ENCODE measurements at regions not wholly inside any gene's neighbourhood (a gene's known extent, or its start where the extent isn't known, plus 50 kb on each side); places are given as distances from the start of the nearest gene placed in this dataset.

DNA sequence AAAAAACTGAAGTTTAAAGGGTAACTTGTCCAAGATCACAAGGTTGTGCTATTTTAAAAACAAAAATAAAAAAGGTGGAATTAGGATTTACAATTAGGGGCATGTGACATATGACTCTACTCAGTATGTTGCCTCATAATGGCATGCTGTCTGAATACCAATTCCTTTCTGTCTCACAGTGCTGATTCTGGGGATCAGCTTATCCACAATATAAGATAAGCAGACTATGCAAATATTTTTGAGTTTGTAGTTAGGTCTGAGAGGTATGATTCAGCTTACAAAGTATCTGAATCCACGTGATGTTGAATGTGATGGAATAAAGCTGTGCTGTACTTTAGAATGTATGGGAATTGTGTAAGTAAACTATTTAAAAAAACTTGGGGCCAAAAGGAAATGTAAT is 216.6 kb downstream of the HHIPL2 start:
- no peak for TF ChIP-seq ZNF416 (CRISPR knock-in tag; IDR thresholded peaks at IDR 0.05)
- TF ChIP-seq CBFB (CRISPR knock-in tag; IDR thresholded peaks at IDR 0.05; ENCODE audit: low read depth) = no peak
- no peak for TF ChIP-seq TEAD4 (CRISPR knock-in tag; IDR thresholded peaks at IDR 0.05)
- TF ChIP-seq ESRRA (CRISPR knock-in tag; IDR thresholded peaks at IDR 0.05; ENCODE audit: borderline replicate concordance) = no peak
- TF ChIP-seq ZNF532 (CRISPR knock-in tag; IDR thresholded peaks at IDR 0.05; ENCODE audit: borderline replicate concordance) = no peak
- TF ChIP-seq, protein P1, sequence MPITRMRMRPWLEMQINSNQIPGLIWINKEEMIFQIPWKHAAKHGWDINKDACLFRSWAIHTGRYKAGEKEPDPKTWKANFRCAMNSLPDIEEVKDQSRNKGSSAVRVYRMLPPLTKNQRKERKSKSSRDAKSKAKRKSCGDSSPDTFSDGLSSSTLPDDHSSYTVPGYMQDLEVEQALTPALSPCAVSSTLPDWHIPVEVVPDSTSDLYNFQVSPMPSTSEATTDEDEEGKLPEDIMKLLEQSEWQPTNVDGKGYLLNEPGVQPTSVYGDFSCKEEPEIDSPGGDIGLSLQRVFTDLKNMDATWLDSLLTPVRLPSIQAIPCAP (CRISPR knock-in tag; IDR thresholded peaks at IDR 0.05) = no peak
- DNase-seq (ENCODE audit: low spot score) (no peak), ATAC-seq (no peak)
- Mint-ChIP-seq H3K27ac (no peak overlapping the region), H3K27me3 (ENCODE audit: low read depth) (no peaks in the 10 kb centered on the region), H3K4me1 (peaks cover 12% of the 10 kb centered on the region), H3K9me3 (peaks cover 17% of the 10 kb centered on the region), H3K36me3 (peaks cover 4% of the 10 kb centered on the region; the same call in 1 of the 2 replicates), H3K4me3 (no peak overlapping the region)
- ChIA-PET CTCF (interaction anchor here (0.9 kb wide), 1 partner anchor 124 kb away, joined by 3 read pairs; no protein-coding TSS in a partner anchor), POLR2A (no interaction called here)

DNA sequence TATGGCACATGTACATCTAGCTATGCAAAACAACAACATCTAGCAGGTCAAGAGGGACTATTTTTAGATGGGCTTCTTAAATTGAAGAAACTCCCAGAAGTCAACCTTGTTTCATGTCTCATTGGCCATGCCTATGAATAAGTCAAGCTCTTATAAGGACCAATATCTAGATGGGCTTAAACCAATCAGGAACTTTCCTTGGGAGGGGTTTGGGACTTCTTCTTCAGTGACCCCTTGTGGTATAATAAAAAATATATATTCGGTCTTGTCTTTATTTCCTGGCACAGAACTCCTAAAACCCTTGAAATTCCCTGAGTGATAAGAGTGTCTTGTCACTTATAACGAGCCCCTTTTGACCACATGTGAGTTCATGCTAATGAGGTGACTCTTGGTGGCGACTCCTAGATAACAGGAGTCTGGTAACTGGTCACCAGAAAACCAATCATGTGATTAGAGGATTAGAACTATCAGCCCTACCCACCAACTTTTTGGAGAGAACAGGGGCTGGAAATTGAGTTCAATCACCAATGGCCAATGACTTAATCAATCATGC is 218.3 kb downstream of the HHIPL2 start:
- no peak for DNase-seq (ENCODE audit: low spot score)
- POLR2A ChIA-PET = no interaction called here

More for the DNA sequence above, 218.3 kb downstream of the HHIPL2 start:
- CTCF ChIA-PET = no interaction called here
- H3K27me3 Mint-ChIP-seq (ENCODE audit: low read depth) = no peaks in the 10 kb centered on the region
- no peak for TF ChIP-seq ZNF512 (CRISPR knock-in tag; IDR thresholded peaks at IDR 0.05; ENCODE audit: borderline replicate concordance)
- no peak for TF ChIP-seq TCF7 (CRISPR knock-in tag; IDR thresholded peaks at IDR 0.05; ENCODE audit: low read depth)
- TF ChIP-seq ZNF138 (CRISPR knock-in tag; conservative IDR thresholded peaks at IDR 0.05) = no peak
- TF ChIP-seq, protein P2, sequence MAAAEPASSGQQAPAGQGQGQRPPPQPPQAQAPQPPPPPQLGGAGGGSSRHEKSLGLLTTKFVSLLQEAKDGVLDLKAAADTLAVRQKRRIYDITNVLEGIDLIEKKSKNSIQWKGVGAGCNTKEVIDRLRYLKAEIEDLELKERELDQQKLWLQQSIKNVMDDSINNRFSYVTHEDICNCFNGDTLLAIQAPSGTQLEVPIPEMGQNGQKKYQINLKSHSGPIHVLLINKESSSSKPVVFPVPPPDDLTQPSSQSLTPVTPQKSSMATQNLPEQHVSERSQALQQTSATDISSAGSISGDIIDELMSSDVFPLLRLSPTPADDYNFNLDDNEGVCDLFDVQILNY (CRISPR knock-in tag; IDR thresholded peaks at IDR 0.05) = no peak
- no peak for TF ChIP-seq USF2 (CRISPR knock-in tag; IDR thresholded peaks at IDR 0.05)
- TF ChIP-seq, protein P3, sequence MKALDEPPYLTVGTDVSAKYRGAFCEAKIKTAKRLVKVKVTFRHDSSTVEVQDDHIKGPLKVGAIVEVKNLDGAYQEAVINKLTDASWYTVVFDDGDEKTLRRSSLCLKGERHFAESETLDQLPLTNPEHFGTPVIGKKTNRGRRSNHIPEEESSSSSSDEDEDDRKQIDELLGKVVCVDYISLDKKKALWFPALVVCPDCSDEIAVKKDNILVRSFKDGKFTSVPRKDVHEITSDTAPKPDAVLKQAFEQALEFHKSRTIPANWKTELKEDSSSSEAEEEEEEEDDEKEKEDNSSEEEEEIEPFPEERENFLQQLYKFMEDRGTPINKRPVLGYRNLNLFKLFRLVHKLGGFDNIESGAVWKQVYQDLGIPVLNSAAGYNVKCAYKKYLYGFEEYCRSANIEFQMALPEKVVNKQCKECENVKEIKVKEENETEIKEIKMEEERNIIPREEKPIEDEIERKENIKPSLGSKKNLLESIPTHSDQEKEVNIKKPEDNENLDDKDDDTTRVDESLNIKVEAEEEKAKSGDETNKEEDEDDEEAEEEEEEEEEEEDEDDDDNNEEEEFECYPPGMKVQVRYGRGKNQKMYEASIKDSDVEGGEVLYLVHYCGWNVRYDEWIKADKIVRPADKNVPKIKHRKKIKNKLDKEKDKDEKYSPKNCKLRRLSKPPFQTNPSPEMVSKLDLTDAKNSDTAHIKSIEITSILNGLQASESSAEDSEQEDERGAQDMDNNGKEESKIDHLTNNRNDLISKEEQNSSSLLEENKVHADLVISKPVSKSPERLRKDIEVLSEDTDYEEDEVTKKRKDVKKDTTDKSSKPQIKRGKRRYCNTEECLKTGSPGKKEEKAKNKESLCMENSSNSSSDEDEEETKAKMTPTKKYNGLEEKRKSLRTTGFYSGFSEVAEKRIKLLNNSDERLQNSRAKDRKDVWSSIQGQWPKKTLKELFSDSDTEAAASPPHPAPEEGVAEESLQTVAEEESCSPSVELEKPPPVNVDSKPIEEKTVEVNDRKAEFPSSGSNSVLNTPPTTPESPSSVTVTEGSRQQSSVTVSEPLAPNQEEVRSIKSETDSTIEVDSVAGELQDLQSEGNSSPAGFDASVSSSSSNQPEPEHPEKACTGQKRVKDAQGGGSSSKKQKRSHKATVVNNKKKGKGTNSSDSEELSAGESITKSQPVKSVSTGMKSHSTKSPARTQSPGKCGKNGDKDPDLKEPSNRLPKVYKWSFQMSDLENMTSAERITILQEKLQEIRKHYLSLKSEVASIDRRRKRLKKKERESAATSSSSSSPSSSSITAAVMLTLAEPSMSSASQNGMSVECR (CRISPR knock-in tag; IDR thresholded peaks at IDR 0.05; ENCODE audit: borderline replicate concordance) = no peak
- peaks cover 8% of the 10 kb centered on the region for H3K9me3 Mint-ChIP-seq
- H3K36me3 Mint-ChIP-seq = no peaks in the 10 kb centered on the region
- no peak; the same call in 1 of the 2 replicates for ATAC-seq
- H3K27ac Mint-ChIP-seq = no peak overlapping the region
- H3K4me1 Mint-ChIP-seq = no peaks in the 10 kb centered on the region
- H3K4me3 Mint-ChIP-seq = no peak overlapping the region

Measured in WTC11 (cell line).